GM23338 (cell line): ENCODE measurements at regions not wholly inside any gene's neighbourhood (a gene's known extent, or its start where the extent isn't known, plus 50 kb on each side); places are given as distances from the start of the nearest gene placed in this dataset.

ENCODE experiments used
- ATAC-seq: fragments of 200-7000 bp; cut with Tn5 transposase; 3 replicates; pipeline ENCODE4 v1.9.1; 2020
- DNase-seq: peaks from one replicate; pipeline ENCODE4 v3.0.0-alpha.2; 2015; ENCODE audit warnings: low spot score
- H2AFZ ChIP-seq: fragments of 200-600 bp; sonication (generic); 2 replicates; pipeline ENCODE4 v1.8.0; 2016; ENCODE audit warnings: antibody characterized with exemption, mild to moderate bottlenecking, moderate library complexity
- H3F3A ChIP-seq: fragments of 200-600 bp; sonication (generic); replicated peaks from 2 replicates; pipeline ENCODE4 v1.8.0; 2017; ENCODE audit warnings: antibody characterized with exemption, mixed run types, low read depth
- H3K27ac ChIP-seq: fragments of 200-600 bp; sonication (generic); 2 replicates; pipeline ENCODE4 v1.6.1; 2016; ENCODE audit warnings: low read depth
- H3K27me3 ChIP-seq: fragments of 200-600 bp; sonication (generic); 2 replicates; pipeline ENCODE4 v1.8.0; 2016; ENCODE audit warnings: mild to moderate bottlenecking, mixed run types, moderate library complexity; ENCODE audit not compliant: insufficient read depth
- H3K36me3 ChIP-seq: fragments of 200-600 bp; sonication (generic); 2 replicates; pipeline ENCODE4 v1.8.0; 2016; ENCODE audit warnings: mild to moderate bottlenecking; ENCODE audit not compliant: insufficient read depth
- H3K4me1 ChIP-seq: fragments of 200-600 bp; sonication (generic); 2 replicates; pipeline ENCODE4 v1.8.0; 2016; ENCODE audit warnings: mild to moderate bottlenecking, moderate library complexity; ENCODE audit not compliant: insufficient read depth
- H3K4me2 ChIP-seq: fragments of 200-600 bp; sonication (generic); 2 replicates; pipeline ENCODE4 v1.7.1; 2017; ENCODE audit warnings: mixed run types
- H3K4me3 ChIP-seq: fragments of 200-600 bp; sonication (generic); 2 replicates; pipeline ENCODE4 v1.6.1; 2016; ENCODE audit warnings: mixed run types
- H3K79me2 ChIP-seq: fragments of 200-600 bp; sonication (generic); replicated peaks from 2 replicates; pipeline ENCODE4 v1.8.0; 2017; ENCODE audit warnings: mild to moderate bottlenecking; ENCODE audit not compliant: insufficient read depth
- H3K9me2 ChIP-seq: fragments of 200-600 bp; sonication (generic); 2 replicates; pipeline ENCODE4 v1.8.0; 2017; ENCODE audit not compliant: insufficient read depth
- H4K20me1 ChIP-seq: fragments of 200-600 bp; sonication (generic); replicated peaks from 2 replicates; pipeline ENCODE4 v1.8.0; 2017; ENCODE audit warnings: mild to moderate bottlenecking; ENCODE audit not compliant: insufficient read depth
- H3K27ac Mint-ChIP-seq: 2 replicates; pipeline ENCODE4 v1.8.0; 2020; ENCODE audit warnings: inconsistent platforms, mild to moderate bottlenecking, moderate library complexity, mixed read lengths
- H3K27me3 Mint-ChIP-seq: 3 replicates; pipeline ENCODE4 v1.8.0; 2022; ENCODE audit warnings: low read depth, mild to moderate bottlenecking, moderate library complexity, mixed read lengths, inconsistent platforms; ENCODE audit not compliant: insufficient read depth, poor library complexity
- H3K36me3 Mint-ChIP-seq: 3 replicates; pipeline ENCODE4 v1.8.0; 2021; ENCODE audit warnings: low read depth, mild to moderate bottlenecking, inconsistent platforms, moderate library complexity, mixed read lengths
- H3K4me1 Mint-ChIP-seq: 3 replicates; pipeline ENCODE4 v1.8.0; 2020; ENCODE audit warnings: mild to moderate bottlenecking, inconsistent platforms, mixed read lengths
- H3K4me3 Mint-ChIP-seq: 3 replicates; pipeline ENCODE4 v1.8.0; 2021; ENCODE audit warnings: moderate library complexity, mild to moderate bottlenecking, inconsistent platforms, mixed read lengths
- H3K9me3 Mint-ChIP-seq: 3 replicates; pipeline ENCODE4 v1.8.0; 2020; ENCODE audit warnings: moderate library complexity, mild to moderate bottlenecking, inconsistent platforms, mixed read lengths
- EZH2 ChIP-seq: fragments of 200-600 bp; sonication (generic); IDR thresholded peaks from one replicate; pipeline ENCODE4 v1.8.0; 2017; ENCODE audit warnings: antibody characterized with exemption, mild to moderate bottlenecking, low read depth; ENCODE audit not compliant: unreplicated experiment
- EZH2phosphoT487 ChIP-seq: fragments of 200-600 bp; sonication (generic); IDR thresholded peaks from one replicate; pipeline ENCODE4 v1.8.1; 2018; ENCODE audit warnings: antibody characterized with exemption; ENCODE audit not compliant: unreplicated experiment
- JUNB ChIP-seq: IDR thresholded peaks from one replicate; pipeline ENCODE4 v1.6.1; 2016; ENCODE audit warnings: antibody characterized with exemption; ENCODE audit not compliant: unreplicated experiment
- NANOG ChIP-seq: IDR thresholded peaks from 2 replicates; pipeline ENCODE4 v1.6.1; 2016; ENCODE audit warnings: antibody characterized with exemption, borderline replicate concordance
- POLR2AphosphoS5 ChIP-seq: IDR thresholded peaks from 2 replicates; pipeline ENCODE4 v1.6.1; 2016; ENCODE audit warnings: antibody characterized with exemption, low read depth
- STAT1 ChIP-seq: IDR thresholded peaks from one replicate; pipeline ENCODE4 v1.6.1; 2016; ENCODE audit warnings: antibody characterized with exemption; ENCODE audit not compliant: unreplicated experiment
- ZNF114 ChIP-seq: fragments of 250-450 bp; sonication (Bioruptor Pico); IDR thresholded peaks from 2 replicates; pipeline ENCODE4 v1.5.0; 2020; ENCODE audit warnings: mild to moderate bottlenecking, moderate library complexity
- ZNF331 ChIP-seq: fragments of 250-450 bp; sonication (Bioruptor Pico); IDR thresholded peaks from 2 replicates; pipeline ENCODE4 v1.5.0; 2020; ENCODE audit warnings: low read depth, mild to moderate bottlenecking, moderate library complexity
- TF ChIP-seq, protein P1 (sequence below): IDR thresholded peaks from 2 replicates; pipeline ENCODE4 v1.6.1; 2016; ENCODE audit warnings: antibody characterized with exemption
- TF ChIP-seq, protein P2 (sequence below): IDR thresholded peaks from one replicate; pipeline ENCODE4 v1.6.1; 2018; ENCODE audit warnings: antibody characterized with exemption; ENCODE audit not compliant: unreplicated experiment
- TF ChIP-seq, protein P3 (sequence below), 2 experiments: fragments of 200-600 bp in 1 of 2; sonication (generic) in 1 of 2; conservative IDR thresholded peaks; 2 replicates each; pipeline versions ENCODE4 v1.5.1 to v1.6.1; 2016 to 2017; ENCODE audit warnings: antibody characterized with exemption in 2 of 2, low read depth in 2 of 2, mild to moderate bottlenecking in 2 of 2, moderate library complexity in 1 of 2

DNA sequence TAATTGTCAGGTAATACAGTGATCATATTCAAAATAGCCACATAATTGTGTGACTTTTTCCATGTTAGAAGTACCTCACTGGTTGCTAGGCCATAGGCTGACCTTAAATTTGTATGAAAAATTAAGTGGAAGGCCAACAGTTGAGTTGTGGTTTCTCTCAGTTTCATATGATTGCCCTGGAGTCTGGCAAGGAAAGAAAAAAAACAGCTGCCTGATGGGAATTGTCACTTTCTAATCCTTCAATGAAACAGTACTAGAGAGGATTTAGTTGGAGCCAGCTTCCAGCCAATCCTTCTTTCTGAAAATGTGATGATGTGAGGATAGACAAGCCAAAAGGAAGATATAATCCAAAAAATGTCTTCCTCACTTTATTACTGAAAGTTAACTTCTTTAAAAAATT is 113.6 kb downstream of the ALX1 start:
- peaks cover 8% of the 10 kb centered on the region for H3K4me1 ChIP-seq
- no peaks in the 10 kb centered on the region for H3F3A ChIP-seq
- H3K27ac ChIP-seq: no peak overlapping the region
- no peaks in the 10 kb centered on the region for H3K36me3 Mint-ChIP-seq
- no peaks in the 10 kb centered on the region for H3K36me3 ChIP-seq
- DNase-seq (no peak), ATAC-seq (no peak)
- peaks cover 1% of the 10 kb centered on the region; the same call in 1 of the 3 replicates for H3K4me1 Mint-ChIP-seq
- no peak overlapping the region for H3K4me2 ChIP-seq
- TF ChIP-seq JUNB: no peak
- TF ChIP-seq EZH2: no peak
- H3K4me3 Mint-ChIP-seq: no peak overlapping the region
- H3K27me3 ChIP-seq: no peaks in the 10 kb centered on the region
- H3K9me3 Mint-ChIP-seq: no peaks in the 10 kb centered on the region
- H3K27ac Mint-ChIP-seq: no peak overlapping the region
- H2AFZ ChIP-seq: no peak overlapping the region
- H3K27me3 Mint-ChIP-seq: no peaks in the 10 kb centered on the region
- H3K9me2 ChIP-seq: no peaks in the 10 kb centered on the region
- H3K4me3 ChIP-seq: no peak overlapping the region
- H4K20me1 ChIP-seq: no peaks in the 10 kb centered on the region
- no peaks in the 10 kb centered on the region for H3K79me2 ChIP-seq

DNA sequence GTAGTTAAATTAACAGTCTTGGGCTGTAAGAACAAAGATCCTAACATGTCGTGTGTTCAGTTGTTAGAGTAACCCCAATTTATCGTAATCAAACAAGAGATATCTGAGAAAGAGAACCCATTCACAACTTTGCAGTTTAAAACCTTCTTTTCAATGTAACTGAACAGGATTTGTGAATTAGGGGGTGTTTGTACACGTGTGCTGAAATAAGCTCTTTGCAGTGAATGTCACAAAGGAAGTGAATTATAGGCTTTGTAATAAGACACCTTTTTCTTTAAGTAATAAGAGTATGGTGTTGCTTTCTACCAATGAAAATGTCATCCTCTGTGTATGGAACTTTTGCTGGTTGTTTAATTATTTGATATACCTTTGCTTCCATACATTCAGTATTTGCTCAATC is 114.0 kb downstream of the ALX1 start:
- Histone ChIP-seq H3K4me2 (no peak overlapping the region), H3K79me2 (no peaks in the 10 kb centered on the region), H2AFZ (no peak overlapping the region), H3K36me3 (no peaks in the 10 kb centered on the region), H3K27ac (no peak overlapping the region), H3K4me1 (peaks cover 11% of the 10 kb centered on the region), H3F3A (no peaks in the 10 kb centered on the region), H3K9me2 (no peaks in the 10 kb centered on the region), H4K20me1 (no peaks in the 10 kb centered on the region), H3K4me3 (no peak overlapping the region), H3K27me3 (no peaks in the 10 kb centered on the region)
- no peak for ATAC-seq
- Mint-ChIP-seq H3K27me3 (no peaks in the 10 kb centered on the region), H3K4me3 (no peak overlapping the region), H3K9me3 (no peaks in the 10 kb centered on the region), H3K36me3 (no peaks in the 10 kb centered on the region), H3K27ac (no peak overlapping the region), H3K4me1 (peaks cover 3% of the 10 kb centered on the region; the same call in 1 of the 3 replicates)
- DNase-seq: no peak
- TF ChIP-seq ZNF114: no peak
- TF ChIP-seq, protein P1, sequence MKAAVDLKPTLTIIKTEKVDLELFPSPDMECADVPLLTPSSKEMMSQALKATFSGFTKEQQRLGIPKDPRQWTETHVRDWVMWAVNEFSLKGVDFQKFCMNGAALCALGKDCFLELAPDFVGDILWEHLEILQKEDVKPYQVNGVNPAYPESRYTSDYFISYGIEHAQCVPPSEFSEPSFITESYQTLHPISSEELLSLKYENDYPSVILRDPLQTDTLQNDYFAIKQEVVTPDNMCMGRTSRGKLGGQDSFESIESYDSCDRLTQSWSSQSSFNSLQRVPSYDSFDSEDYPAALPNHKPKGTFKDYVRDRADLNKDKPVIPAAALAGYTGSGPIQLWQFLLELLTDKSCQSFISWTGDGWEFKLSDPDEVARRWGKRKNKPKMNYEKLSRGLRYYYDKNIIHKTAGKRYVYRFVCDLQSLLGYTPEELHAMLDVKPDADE: no peak
- TF ChIP-seq, protein P2, sequence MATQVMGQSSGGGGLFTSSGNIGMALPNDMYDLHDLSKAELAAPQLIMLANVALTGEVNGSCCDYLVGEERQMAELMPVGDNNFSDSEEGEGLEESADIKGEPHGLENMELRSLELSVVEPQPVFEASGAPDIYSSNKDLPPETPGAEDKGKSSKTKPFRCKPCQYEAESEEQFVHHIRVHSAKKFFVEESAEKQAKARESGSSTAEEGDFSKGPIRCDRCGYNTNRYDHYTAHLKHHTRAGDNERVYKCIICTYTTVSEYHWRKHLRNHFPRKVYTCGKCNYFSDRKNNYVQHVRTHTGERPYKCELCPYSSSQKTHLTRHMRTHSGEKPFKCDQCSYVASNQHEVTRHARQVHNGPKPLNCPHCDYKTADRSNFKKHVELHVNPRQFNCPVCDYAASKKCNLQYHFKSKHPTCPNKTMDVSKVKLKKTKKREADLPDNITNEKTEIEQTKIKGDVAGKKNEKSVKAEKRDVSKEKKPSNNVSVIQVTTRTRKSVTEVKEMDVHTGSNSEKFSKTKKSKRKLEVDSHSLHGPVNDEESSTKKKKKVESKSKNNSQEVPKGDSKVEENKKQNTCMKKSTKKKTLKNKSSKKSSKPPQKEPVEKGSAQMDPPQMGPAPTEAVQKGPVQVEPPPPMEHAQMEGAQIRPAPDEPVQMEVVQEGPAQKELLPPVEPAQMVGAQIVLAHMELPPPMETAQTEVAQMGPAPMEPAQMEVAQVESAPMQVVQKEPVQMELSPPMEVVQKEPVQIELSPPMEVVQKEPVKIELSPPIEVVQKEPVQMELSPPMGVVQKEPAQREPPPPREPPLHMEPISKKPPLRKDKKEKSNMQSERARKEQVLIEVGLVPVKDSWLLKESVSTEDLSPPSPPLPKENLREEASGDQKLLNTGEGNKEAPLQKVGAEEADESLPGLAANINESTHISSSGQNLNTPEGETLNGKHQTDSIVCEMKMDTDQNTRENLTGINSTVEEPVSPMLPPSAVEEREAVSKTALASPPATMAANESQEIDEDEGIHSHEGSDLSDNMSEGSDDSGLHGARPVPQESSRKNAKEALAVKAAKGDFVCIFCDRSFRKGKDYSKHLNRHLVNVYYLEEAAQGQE: no peak
- TF ChIP-seq POLR2AphosphoS5: no peak
- no peak for TF ChIP-seq NANOG
- TF ChIP-seq STAT1: no peak
- TF ChIP-seq, protein P3, sequence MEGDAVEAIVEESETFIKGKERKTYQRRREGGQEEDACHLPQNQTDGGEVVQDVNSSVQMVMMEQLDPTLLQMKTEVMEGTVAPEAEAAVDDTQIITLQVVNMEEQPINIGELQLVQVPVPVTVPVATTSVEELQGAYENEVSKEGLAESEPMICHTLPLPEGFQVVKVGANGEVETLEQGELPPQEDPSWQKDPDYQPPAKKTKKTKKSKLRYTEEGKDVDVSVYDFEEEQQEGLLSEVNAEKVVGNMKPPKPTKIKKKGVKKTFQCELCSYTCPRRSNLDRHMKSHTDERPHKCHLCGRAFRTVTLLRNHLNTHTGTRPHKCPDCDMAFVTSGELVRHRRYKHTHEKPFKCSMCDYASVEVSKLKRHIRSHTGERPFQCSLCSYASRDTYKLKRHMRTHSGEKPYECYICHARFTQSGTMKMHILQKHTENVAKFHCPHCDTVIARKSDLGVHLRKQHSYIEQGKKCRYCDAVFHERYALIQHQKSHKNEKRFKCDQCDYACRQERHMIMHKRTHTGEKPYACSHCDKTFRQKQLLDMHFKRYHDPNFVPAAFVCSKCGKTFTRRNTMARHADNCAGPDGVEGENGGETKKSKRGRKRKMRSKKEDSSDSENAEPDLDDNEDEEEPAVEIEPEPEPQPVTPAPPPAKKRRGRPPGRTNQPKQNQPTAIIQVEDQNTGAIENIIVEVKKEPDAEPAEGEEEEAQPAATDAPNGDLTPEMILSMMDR (conservative IDR thresholded peaks at IDR 0.05; ENCODE audit: low read depth in 2 of 2): no peak
- no peak for TF ChIP-seq JUNB
- TF ChIP-seq ZNF331 (CRISPR knock-in tag): no peak
- no peak for TF ChIP-seq EZH2
- TF ChIP-seq EZH2phosphoT487: no peak
